ENCODE measurements at regions not wholly inside any gene's neighbourhood (a gene's known extent, or its start where the extent isn't known, plus 50 kb on each side); places are given as distances from the start of the nearest gene placed in this dataset.

DNA sequence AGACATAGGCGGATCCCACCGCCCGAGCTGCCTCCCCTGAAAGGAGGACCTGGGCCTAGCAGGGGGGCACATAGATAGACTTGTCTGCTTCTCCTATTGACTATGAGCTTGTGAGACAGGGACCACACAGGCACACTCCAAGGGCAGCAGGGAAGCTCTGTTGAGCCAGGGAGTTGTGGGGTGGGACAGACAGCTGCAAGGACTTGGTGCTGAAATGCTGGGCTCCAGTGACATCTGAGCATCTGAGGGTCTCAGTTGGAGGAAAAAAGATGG, 53.4 kb upstream of the ANO1 start:
- TF ChIP-seq POLR2A (IDR thresholded peaks at IDR 0.05) = no peak
- TF ChIP-seq CTCF (IDR thresholded peaks at IDR 0.05) = no peak

All from testis (tissue), 2 donors.